H9 (cell line): ENCODE measurements at regions not wholly inside any gene's neighbourhood (a gene's known extent, or its start where the extent isn't known, plus 50 kb on each side); places are given as distances from the start of the nearest gene placed in this dataset.

Experiments
- DNase-seq: peaks from one replicate; pipeline ENCODE4 v3.0.0-alpha.2; 2017
- H2AFZ ChIP-seq: one replicate; pipeline ENCODE4 v1.6.1; 2013; ENCODE audit warnings: mild to moderate bottlenecking, low read length, control low read depth, moderate library complexity
- H2AK5ac ChIP-seq: 2 replicates; pipeline ENCODE4 v1.6.1; 2013; ENCODE audit warnings: low read length, control low read depth, mixed read lengths; ENCODE audit not compliant: insufficient read length
- H2BK120ac ChIP-seq: one replicate; pipeline ENCODE4 v1.6.1; 2013; ENCODE audit warnings: low read depth, mild to moderate bottlenecking, low read length, control low read depth, inconsistent platforms; ENCODE audit not compliant: poor library complexity, severe bottlenecking
- H2BK12ac ChIP-seq: 2 replicates; pipeline ENCODE4 v1.6.1; 2013; ENCODE audit warnings: low read length, control low read depth, mixed read lengths, low read depth; ENCODE audit not compliant: insufficient read length
- H2BK15ac ChIP-seq: 2 replicates; pipeline ENCODE4 v1.6.1; 2013; ENCODE audit warnings: low read depth, low read length, control low read depth
- H2BK20ac ChIP-seq: one replicate; pipeline ENCODE4 v1.6.1; 2013; ENCODE audit warnings: low read depth, mild to moderate bottlenecking, low read length, control low read depth, inconsistent platforms; ENCODE audit not compliant: poor library complexity, severe bottlenecking
- H2BK5ac ChIP-seq: 2 replicates; pipeline ENCODE4 v1.6.1; 2013; ENCODE audit warnings: low read length, control low read depth, mixed read lengths; ENCODE audit not compliant: insufficient read length
- H3K14ac ChIP-seq: 2 replicates; pipeline ENCODE4 v1.6.1; 2013; ENCODE audit warnings: low read length, control low read depth; ENCODE audit not compliant: insufficient read depth
- H3K18ac ChIP-seq: 2 replicates; pipeline ENCODE4 v1.6.1; 2013; ENCODE audit warnings: low read depth, mild to moderate bottlenecking, mixed read lengths, low read length, control low read depth; ENCODE audit not compliant: insufficient read length
- H3K23ac ChIP-seq: 2 replicates; pipeline ENCODE4 v1.6.1; 2013; ENCODE audit warnings: low read length, control low read depth, mixed read lengths, low read depth; ENCODE audit not compliant: insufficient read length
- H3K23me2 ChIP-seq: 2 replicates; pipeline ENCODE4 v1.6.1; 2013; ENCODE audit warnings: low read depth, mild to moderate bottlenecking, mixed read lengths, low read length, control low read depth; ENCODE audit not compliant: insufficient read length, poor library complexity, severe bottlenecking
- H3K27ac ChIP-seq: 2 replicates; pipeline ENCODE4 v1.5.1; 2013; ENCODE audit warnings: low read length, control low read depth, mixed read lengths, low read depth; ENCODE audit not compliant: insufficient read length
- H3K27me3 ChIP-seq: 2 replicates; pipeline ENCODE4 v1.6.1; 2013; ENCODE audit warnings: low read length, control low read depth, inconsistent platforms; ENCODE audit not compliant: insufficient read depth
- H3K4ac ChIP-seq: 2 replicates; pipeline ENCODE4 v1.6.1; 2013; ENCODE audit warnings: low read depth, mild to moderate bottlenecking, control low read depth, inconsistent platforms, low read length, moderate library complexity
- H3K4me1 ChIP-seq: 2 replicates; pipeline ENCODE4 v1.6.1; 2013; ENCODE audit warnings: low read length, control low read depth, inconsistent platforms; ENCODE audit not compliant: insufficient read depth
- H3K4me2 ChIP-seq: 2 replicates; pipeline ENCODE4 v1.6.1; 2013; ENCODE audit warnings: low read length, control low read depth, mixed read lengths; ENCODE audit not compliant: insufficient read length, insufficient read depth
- H3K56ac ChIP-seq: 2 replicates; pipeline ENCODE4 v1.6.1; 2013; ENCODE audit warnings: low read depth, mild to moderate bottlenecking, mixed read lengths, low read length, control low read depth; ENCODE audit not compliant: insufficient read length
- H3K79me1 ChIP-seq: 2 replicates; pipeline ENCODE4 v1.6.1; 2013; ENCODE audit warnings: low read depth, mild to moderate bottlenecking, moderate library complexity, low read length, control low read depth, inconsistent platforms; ENCODE audit not compliant: insufficient read depth, poor library complexity, severe bottlenecking
- H3K79me2 ChIP-seq: 2 replicates; pipeline ENCODE4 v1.6.1; 2013; ENCODE audit warnings: low read length, control low read depth, inconsistent platforms; ENCODE audit not compliant: insufficient read depth
- H3K9ac ChIP-seq: 2 replicates; pipeline ENCODE4 v1.6.1; 2013; ENCODE audit warnings: low read length, control low read depth, mixed read lengths; ENCODE audit not compliant: insufficient read length; ENCODE audit errors: extremely low read depth
- H3K9me3 ChIP-seq: one replicate; pipeline ENCODE4 v1.6.1; 2013; ENCODE audit warnings: low read depth, low read length, inconsistent platforms; ENCODE audit not compliant: control insufficient read depth
- H3T11ph ChIP-seq: one replicate; pipeline ENCODE4 v1.6.1; 2013; ENCODE audit warnings: mild to moderate bottlenecking, low read length, control low read depth, inconsistent platforms
- H4K20me1 ChIP-seq: one replicate; pipeline ENCODE4 v1.6.1; 2013; ENCODE audit not compliant: control insufficient read depth, insufficient read length, insufficient read depth
- H4K5ac ChIP-seq: 2 replicates; pipeline ENCODE4 v1.6.1; 2013; ENCODE audit warnings: low read depth, mild to moderate bottlenecking, mixed read lengths, low read length, control low read depth; ENCODE audit not compliant: insufficient read length
- H4K8ac ChIP-seq: replicated peaks from 2 replicates; pipeline ENCODE4 v1.6.1; 2013; ENCODE audit warnings: low read length, control low read depth, mixed read lengths, low read depth; ENCODE audit not compliant: insufficient read length
- H4K91ac ChIP-seq: 2 replicates; pipeline ENCODE4 v1.6.1; 2013; ENCODE audit warnings: low read depth, mild to moderate bottlenecking, moderate library complexity, mixed read lengths, low read length, control low read depth; ENCODE audit not compliant: insufficient read length
- H3K27ac Mint-ChIP-seq, 3 experiments: 2 replicates in 2 of 3; 3 replicates in 1 of 3; pipeline ENCODE4 v1.8.0; 2020 to 2021; ENCODE audit warnings: mixed read lengths in 3 of 3, mild to moderate bottlenecking in 1 of 3, moderate library complexity in 1 of 3
- H3K27me3 Mint-ChIP-seq: 2 replicates; pipeline ENCODE4 v1.8.0; 2021; ENCODE audit warnings: low read depth, mild to moderate bottlenecking, moderate library complexity, mixed read lengths
- H3K36me3 Mint-ChIP-seq, 3 experiments: 2 replicates in 2 of 3; 3 replicates in 1 of 3; pipeline ENCODE4 v1.8.0; 2020 to 2021; ENCODE audit warnings: low read depth in 3 of 3, mixed read lengths in 3 of 3; ENCODE audit not compliant: insufficient read depth in 1 of 3
- H3K4me1 Mint-ChIP-seq, 2 experiments: 2 replicates each; pipeline ENCODE4 v1.8.0; 2020; ENCODE audit warnings: mixed read lengths in 2 of 2
- H3K4me3 Mint-ChIP-seq, 2 experiments: 2 replicates in 1 of 2; 3 replicates in 1 of 2; pipeline ENCODE4 v1.8.0; 2020 to 2021; ENCODE audit warnings: mild to moderate bottlenecking in 2 of 2, mixed read lengths in 2 of 2, moderate library complexity in 1 of 2
- H3K9me3 Mint-ChIP-seq, 2 experiments: 2 replicates in 1 of 2; 3 replicates in 1 of 2; pipeline ENCODE4 v1.8.0; 2020; ENCODE audit warnings: mild to moderate bottlenecking in 2 of 2, mixed read lengths in 2 of 2, moderate library complexity in 1 of 2
- CTCF ChIP-seq: fragments of 200-600 bp; sonication (generic); conservative IDR thresholded peaks from 3 replicates; pipeline ENCODE4 v1.8.0; 2021; ENCODE audit warnings: antibody characterized with exemption, mild to moderate bottlenecking
- WGBS: extraction: QIAGEN DNeasy Blood & Tissue Kit; methylation state at CpG from one replicate; pipeline ENCODE4 v1.1.7; 2013; ENCODE audit warnings: missing lambda C conversion rate, low lambda C conversion rate, mixed read lengths; ENCODE audit not compliant: insufficient read length; ENCODE audit errors: extremely low coverage; 5-methylcytosine and 5-hydroxymethylcytosine counted together

GRCh38 chr10:45061982-45062381 is 61.3 kb downstream of the ZNF22 start:
- no peak overlapping the region for H4K91ac ChIP-seq
- no peak overlapping the region for H3K9ac ChIP-seq
- no peak overlapping the region for H2BK120ac ChIP-seq
- no peak overlapping the region for H4K5ac ChIP-seq
- TF ChIP-seq CTCF: no peak
- no peaks in the 10 kb centered on the region for H3K9me3 ChIP-seq
- no CpG with 5 or more reads among the region's 8 CpGs for WGBS
- H3K4ac ChIP-seq: no peak overlapping the region
- no peak overlapping the region for H2AK5ac ChIP-seq
- H3K27ac ChIP-seq: no peak overlapping the region
- H3K79me1 ChIP-seq: no peaks in the 10 kb centered on the region
- no peak overlapping the region for H4K8ac ChIP-seq
- H2AFZ ChIP-seq: no peak overlapping the region
- H3K56ac ChIP-seq: no peak overlapping the region
- no peaks in the 10 kb centered on the region for H3K79me2 ChIP-seq
- no peak overlapping the region for H3K4me2 ChIP-seq
- H3K27me3 ChIP-seq: no peaks in the 10 kb centered on the region
- H2BK15ac ChIP-seq: no peak overlapping the region
- H3K14ac ChIP-seq: no peak overlapping the region
- no peaks in the 10 kb centered on the region for H3K4me1 ChIP-seq
- H2BK5ac ChIP-seq: no peak overlapping the region
- Mint-ChIP-seq H3K36me3 (no peaks in the 10 kb centered on the region), H3K4me1 (peaks cover 9 to 12% of the 10 kb centered on the region in 2 experiments), H3K9me3 (no peaks in the 10 kb centered on the region; a peak in 2 of 5 replicates), H3K27me3 (peaks cover 2% of the 10 kb centered on the region; the same call in 1 of the 2 replicates), H3K27ac (peak overlapping the region in 1 of 3 experiments; percentile 5; a peak in 1 of 7 replicates), H3K4me3 (no peak overlapping the region)
- H3T11ph ChIP-seq: no peak overlapping the region
- no peaks in the 10 kb centered on the region for H3K23me2 ChIP-seq
- no peaks in the 10 kb centered on the region for H4K20me1 ChIP-seq
- H2BK12ac ChIP-seq: no peak overlapping the region
- H3K18ac ChIP-seq: no peak overlapping the region
- DNase-seq: no peak
- H3K23ac ChIP-seq: no peak overlapping the region
- H2BK20ac ChIP-seq: no peak overlapping the region
